ENCODE measurements at regions not wholly inside any gene's neighbourhood (a gene's known extent, or its start where the extent isn't known, plus 50 kb on each side); places are given as distances from the start of the nearest gene placed in this dataset.

DNA sequence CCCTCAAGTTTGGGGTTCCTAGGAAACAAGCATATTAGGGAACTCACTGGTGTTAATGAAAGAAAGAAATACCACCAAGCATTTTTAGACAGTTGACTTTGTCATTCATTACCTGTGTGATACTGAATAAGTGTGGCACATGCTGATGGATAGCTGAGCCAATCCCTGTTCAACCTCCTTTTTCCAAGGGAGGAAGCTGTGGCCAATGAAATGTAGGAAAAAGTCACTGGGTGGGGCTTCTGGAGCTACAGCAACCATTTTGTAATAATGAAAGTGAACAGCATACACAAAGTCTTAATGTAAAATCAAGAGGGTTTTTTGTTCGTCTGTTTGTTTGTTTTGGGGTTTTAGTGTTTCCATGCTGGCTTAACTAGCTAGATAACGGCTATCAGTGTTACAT is 254.3 kb upstream of the SALL1 start:
- no peak for DNase-seq (ENCODE audit: low spot score in 2 of 2)
- TF ChIP-seq POLR2AphosphoS5 (IDR thresholded peaks at IDR 0.05) (no peak), POLR2A (IDR thresholded peaks at IDR 0.05) (no peak)
- intact Hi-C loops (cut with DNase I; ENCODE audit: low total_unique reads): no loop called here
- no peaks in the 10 kb centered on the region for H3K36me3 ChIP-seq
- H3K27me3 ChIP-seq: no peaks in the 10 kb centered on the region
- H3K4me1 ChIP-seq: no peaks in the 10 kb centered on the region
- H3K4me3 ChIP-seq: no peak overlapping the region
- no peak overlapping the region for H3K27ac ChIP-seq
- H3K9me3 ChIP-seq: no peaks in the 10 kb centered on the region

DNA sequence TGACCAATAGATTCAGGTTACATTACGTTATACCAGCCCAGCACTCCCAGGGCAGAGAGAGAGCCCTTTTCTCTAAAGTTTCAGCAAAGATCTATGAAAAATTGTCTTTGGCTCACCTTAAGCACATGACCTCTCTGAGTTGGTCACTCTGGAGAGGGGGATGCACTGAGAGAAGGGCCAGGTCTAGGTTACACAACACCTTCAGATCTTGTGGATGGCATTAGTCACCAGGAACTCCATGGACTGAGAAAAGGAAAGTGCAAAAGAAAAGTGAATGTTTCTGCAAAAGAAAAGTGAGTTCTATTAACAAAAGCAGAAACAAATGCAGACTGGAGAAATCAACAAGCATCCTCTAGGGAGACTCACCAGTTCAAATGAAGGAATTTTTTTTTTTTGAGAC is 253.3 kb upstream of the SALL1 start:
- DNase-seq (ENCODE audit: low spot score in 2 of 2): no peak
- no peaks in the 10 kb centered on the region for H3K27me3 ChIP-seq
- no peaks in the 10 kb centered on the region for H3K4me1 ChIP-seq
- intact Hi-C loops (cut with DNase I; ENCODE audit: low total_unique reads): no loop called here
- H3K9me3 ChIP-seq: no peaks in the 10 kb centered on the region
- no peak overlapping the region for H3K4me3 ChIP-seq
- no peak for TF ChIP-seq CTCF (IDR thresholded peaks at IDR 0.05)
- no peak for TF ChIP-seq POLR2AphosphoS5 (IDR thresholded peaks at IDR 0.05)
- TF ChIP-seq POLR2A (IDR thresholded peaks at IDR 0.05): no peak
- H3K36me3 ChIP-seq: no peaks in the 10 kb centered on the region
- no peak overlapping the region for H3K27ac ChIP-seq

DNA sequence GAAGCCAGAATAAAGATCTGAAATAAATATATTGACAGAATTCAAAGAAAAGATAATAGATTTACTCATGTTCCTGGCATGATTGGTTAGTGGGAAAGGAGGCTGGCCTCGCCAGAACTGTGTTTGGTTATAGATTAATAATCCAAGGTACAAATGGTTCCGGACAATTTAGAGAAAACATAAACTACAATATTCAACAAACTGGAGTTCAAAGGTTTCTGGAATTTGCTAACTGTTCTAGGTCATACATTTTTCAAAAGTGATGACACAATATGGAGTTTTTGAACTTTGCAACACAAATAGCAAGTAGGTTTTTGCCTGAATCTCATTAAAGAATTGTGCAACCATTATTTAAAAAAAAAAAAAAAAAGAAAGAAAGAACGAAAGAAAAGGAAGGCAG is 251.7 kb upstream of the SALL1 start:
- TF ChIP-seq POLR2AphosphoS5 (IDR thresholded peaks at IDR 0.05): no peak
- no peak for TF ChIP-seq CTCF (IDR thresholded peaks at IDR 0.05)
- TF ChIP-seq POLR2A (IDR thresholded peaks at IDR 0.05): no peak
- Histone ChIP-seq H3K27ac (no peak overlapping the region), H3K4me1 (no peaks in the 10 kb centered on the region)

DNA sequence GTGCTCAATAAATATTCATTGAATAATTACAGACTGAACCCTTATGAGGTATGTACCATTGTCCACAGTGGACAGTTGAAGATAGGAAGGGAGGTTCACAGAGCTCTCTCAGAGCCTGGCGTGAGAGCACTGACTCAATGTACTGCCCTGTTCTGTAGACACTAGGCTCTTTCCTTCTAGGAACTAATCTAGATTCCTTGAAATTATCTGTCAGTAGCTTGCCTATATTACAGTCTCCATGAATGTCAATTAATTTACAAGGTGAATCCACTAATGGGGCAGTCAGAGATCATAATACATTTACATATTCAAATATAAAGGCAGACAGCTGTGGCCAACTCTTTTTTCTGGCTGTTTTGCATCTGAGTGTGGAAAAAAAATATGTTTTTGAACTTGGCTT is 251.2 kb upstream of the SALL1 start:
- H3K27me3 ChIP-seq: no peaks in the 10 kb centered on the region
- peaks cover 0 to 4% of the 10 kb centered on the region in 2 donors for H3K9me3 ChIP-seq
- no peaks in the 10 kb centered on the region for H3K4me1 ChIP-seq
- TF ChIP-seq CTCF (IDR thresholded peaks at IDR 0.05) (no peak), POLR2A (IDR thresholded peaks at IDR 0.05) (no peak), POLR2AphosphoS5 (IDR thresholded peaks at IDR 0.05) (no peak)
- intact Hi-C loops (cut with DNase I; ENCODE audit: low total_unique reads): no loop called here
- no peak overlapping the region for H3K27ac ChIP-seq
- H3K4me3 ChIP-seq: no peak overlapping the region
- no peak for DNase-seq (ENCODE audit: low spot score in 2 of 2)
- no peaks in the 10 kb centered on the region for H3K36me3 ChIP-seq

More for the DNA sequence above, 251.7 kb upstream of the SALL1 start:
- H3K27me3 ChIP-seq: no peaks in the 10 kb centered on the region
- H3K36me3 ChIP-seq: no peaks in the 10 kb centered on the region
- H3K9me3 ChIP-seq: no peaks in the 10 kb centered on the region
- intact Hi-C loops (cut with DNase I; ENCODE audit: low total_unique reads): no loop called here
- no peak overlapping the region for H3K4me3 ChIP-seq
- DNase-seq (ENCODE audit: low spot score in 2 of 2): no peak

GRCh38 chr16:51401673-51402072 is 250.6 kb upstream of the SALL1 start:
- H3K36me3 ChIP-seq: no peaks in the 10 kb centered on the region
- H3K27me3 ChIP-seq: no peaks in the 10 kb centered on the region
- TF ChIP-seq CTCF (IDR thresholded peaks at IDR 0.05): no peak
- no peak for TF ChIP-seq POLR2A (IDR thresholded peaks at IDR 0.05)
- TF ChIP-seq POLR2AphosphoS5 (IDR thresholded peaks at IDR 0.05): no peak
- no peak overlapping the region for H3K4me3 ChIP-seq
- intact Hi-C loops (cut with DNase I; ENCODE audit: low total_unique reads): no loop called here
- no peak for DNase-seq (ENCODE audit: low spot score in 2 of 2)
- no peak overlapping the region for H3K27ac ChIP-seq
- peaks cover 0 to 10% of the 10 kb centered on the region in 2 donors for H3K9me3 ChIP-seq
- H3K4me1 ChIP-seq: no peaks in the 10 kb centered on the region

Measured in breast epithelium (tissue), 4 donors.